A549 (cell line): ENCODE measurements at regions not wholly inside any gene's neighbourhood (a gene's known extent, or its start where the extent isn't known, plus 50 kb on each side); places are given as distances from the start of the nearest gene placed in this dataset.

Source experiments
- ATAC-seq, 2 experiments: fragments of 200-7000 bp in 1 of 2; fragments of >200 bp in 1 of 2; cut with Nextera tagmentation in 1 of 2; cut with Tn5 transposase in 1 of 2; 3 replicates each; pipeline versions ENCODE4 v1.8.0 to v1.9.1; 2018 to 2020; ENCODE audit warnings: mild to moderate bottlenecking in 1 of 2, moderate library complexity in 1 of 2
- CTCF ChIA-PET: fragments of 300-600 bp; sonication (Branson Sonifier 250); formaldehyde crosslinking; extraction: SDS; loops from one replicate; lab custom pipeline; 2021; ENCODE audit warnings: antibody characterized with exemption, inconsistent platforms; lab: Yijun Ruan, JAX
- POLR2A ChIA-PET: fragments of 350-600 bp; formaldehyde crosslinking; extraction: SDS; loops from one replicate; lab custom pipeline; 2021; ENCODE audit warnings: antibody characterized with exemption, inconsistent platforms; lab: Yijun Ruan, JAX
- DNase-seq, 2 experiments: peaks; one replicate each; pipeline versions ENCODE4 v3.0.0 to v3.0.0-alpha.2; 2011 to 2016; ENCODE audit warnings: low read depth in 1 of 2, low spot score in 1 of 2
- FAIRE-seq: peaks from 2 replicates; lab custom pipeline; 2011; peaks lifted over from hg19 to GRCh38; lab: Jason Lieb, UNC
- H3K27ac ChIP-seq, 2 experiments: fragments of >200 bp; sonication (Bioruptor Twin); formaldehyde crosslinking; 3 replicates each; pipeline ENCODE4 v1.5.1; 2016 to 2017
- H3K4me1 ChIP-seq: fragments of >200 bp; sonication (Bioruptor Twin); formaldehyde crosslinking; 3 replicates; pipeline ENCODE4 v1.6.1; 2016
- H3K4me2 ChIP-seq: fragments of >200 bp; sonication (Bioruptor Twin); formaldehyde crosslinking; 3 replicates; pipeline ENCODE4 v1.6.1; 2016
- H3K4me3 ChIP-seq: fragments of >200 bp; sonication (Bioruptor Twin); formaldehyde crosslinking; 3 replicates; pipeline ENCODE4 v1.5.1; 2016
- H3K9me3 ChIP-seq: fragments of >200 bp; sonication (Bioruptor Twin); formaldehyde crosslinking; 3 replicates; pipeline ENCODE4 v1.6.1; 2016
- EHMT2 ChIP-seq: fragments of 200-600 bp; sonication (generic); IDR thresholded peaks from 2 replicates; pipeline ENCODE4 v1.6.1; 2016; ENCODE audit warnings: antibody characterized with exemption, low read depth, mild to moderate bottlenecking, moderate library complexity
- EP300 ChIP-seq, 2 experiments: fragments of >200 bp; sonication (Bioruptor Twin); formaldehyde crosslinking; IDR thresholded peaks; 2 replicates in 1 of 2; 3 replicates in 1 of 2; pipeline ENCODE4 v1.6.1; 2016 to 2017
- ESRRA ChIP-seq: fragments of 150-350 bp; IDR thresholded peaks from 2 replicates; pipeline ENCODE4 v1.6.1; 2014; ENCODE audit warnings: mild to moderate bottlenecking, low read length, borderline replicate concordance
- FOSB ChIP-seq: fragments of 250-450 bp; sonication (Bioruptor Pico); IDR thresholded peaks from 2 replicates; pipeline ENCODE4 v1.5.0; 2020; ENCODE audit warnings: mild to moderate bottlenecking, moderate library complexity
- FOSL2 ChIP-seq, 2 experiments: fragments of 450-650 bp in 1 of 2; fragments of >200 bp in 1 of 2; sonication (Bioruptor Twin) in 1 of 2; formaldehyde crosslinking; IDR thresholded peaks; 2 replicates each; pipeline versions ENCODE4 v1.5.0 to v1.6.1; 2016 to 2020; ENCODE audit warnings: mild to moderate bottlenecking in 1 of 2, moderate library complexity in 1 of 2
- FOXS1 ChIP-seq: fragments of 250-450 bp; sonication (Bioruptor Pico); IDR thresholded peaks from 2 replicates; pipeline ENCODE4 v1.5.0; 2020; ENCODE audit warnings: mild to moderate bottlenecking, moderate library complexity
- GATA3 ChIP-seq: IDR thresholded peaks from 2 replicates; pipeline ENCODE4 v1.6.1; 2012; ENCODE audit warnings: borderline replicate concordance
- HOXB13 ChIP-seq: fragments of 250-450 bp; sonication (Bioruptor Pico); IDR thresholded peaks from 2 replicates; pipeline ENCODE4 v1.5.0; 2020; ENCODE audit warnings: low read depth, mild to moderate bottlenecking, moderate library complexity
- HOXB5 ChIP-seq: fragments of 250-450 bp; sonication (Bioruptor Pico); IDR thresholded peaks from 2 replicates; pipeline ENCODE4 v1.5.0; 2020; ENCODE audit warnings: mild to moderate bottlenecking, moderate library complexity
- JUN ChIP-seq, 2 experiments: fragments of >200 bp; sonication (Bioruptor Twin); formaldehyde crosslinking; IDR thresholded peaks; 2 replicates in 1 of 2; 3 replicates in 1 of 2; pipeline ENCODE4 v1.6.1; 2016 to 2017
- JUNB ChIP-seq: fragments of >200 bp; sonication (Bioruptor Twin); formaldehyde crosslinking; IDR thresholded peaks from 2 replicates; pipeline ENCODE4 v1.6.1; 2016
- KDM1A ChIP-seq: fragments of 200-600 bp; sonication (generic); IDR thresholded peaks from 2 replicates; pipeline ENCODE4 v1.6.1; 2016; ENCODE audit warnings: low read depth, mild to moderate bottlenecking
- KDM5A ChIP-seq: fragments of 200-600 bp; sonication (generic); IDR thresholded peaks from 2 replicates; pipeline ENCODE4 v1.6.1; 2016; ENCODE audit warnings: antibody characterized with exemption, mild to moderate bottlenecking
- MAZ ChIP-seq: fragments of 150-350 bp; IDR thresholded peaks from 2 replicates; pipeline ENCODE4 v1.6.1; 2014; ENCODE audit warnings: antibody characterized with exemption, low read depth, low read length, borderline replicate concordance
- NFE2L2 ChIP-seq: fragments of 150-350 bp; conservative IDR thresholded peaks from 2 replicates; pipeline ENCODE4 v1.6.1; 2014; ENCODE audit warnings: low read length
- NPAS2 ChIP-seq: fragments of 250-450 bp; sonication (Bioruptor Pico); IDR thresholded peaks from 2 replicates; pipeline ENCODE4 v1.8.0; 2022; ENCODE audit warnings: mild to moderate bottlenecking, moderate library complexity, borderline replicate concordance
- NR3C1 ChIP-seq: fragments of >200 bp; sonication (Bioruptor Twin); formaldehyde crosslinking; IDR thresholded peaks from 3 replicates; pipeline ENCODE4 v1.6.1; 2017
- POLR2A ChIP-seq: IDR thresholded peaks from 2 replicates; pipeline ENCODE4 v1.6.1; 2012; ENCODE audit warnings: mild to moderate bottlenecking, low read length
- RAD21 ChIP-seq, 2 experiments: fragments of >200 bp in 1 of 2; sonication (Bioruptor Twin) in 1 of 2; formaldehyde crosslinking in 1 of 2; IDR thresholded peaks in 1 of 2; conservative IDR thresholded peaks in 1 of 2; 2 replicates in 1 of 2; 3 replicates in 1 of 2; pipeline ENCODE4 v1.6.1; 2012 to 2018; ENCODE audit warnings: inconsistent platforms in 1 of 2
- RARB ChIP-seq: fragments of 250-450 bp; sonication (Bioruptor Pico); IDR thresholded peaks from 2 replicates; pipeline ENCODE4 v1.8.0; 2021; ENCODE audit warnings: mild to moderate bottlenecking, moderate library complexity
- SMC3 ChIP-seq: fragments of >200 bp; sonication (Bioruptor Twin); formaldehyde crosslinking; IDR thresholded peaks from 3 replicates; pipeline ENCODE4 v1.6.1; 2018; ENCODE audit warnings: inconsistent platforms
- SREBF2 ChIP-seq: fragments of 450-650 bp; IDR thresholded peaks from 2 replicates; pipeline ENCODE4 v1.6.1; 2014; ENCODE audit warnings: mild to moderate bottlenecking, moderate library complexity
- TP53 ChIP-seq: fragments of 250-450 bp; sonication (Bioruptor Pico); IDR thresholded peaks from 2 replicates; pipeline ENCODE4 v1.5.0; 2021; ENCODE audit warnings: mild to moderate bottlenecking, moderate library complexity
- ZNF302 ChIP-seq: fragments of 250-450 bp; sonication (Bioruptor Pico); IDR thresholded peaks from 2 replicates; pipeline ENCODE4 v1.9.0; 2021; ENCODE audit warnings: inconsistent platforms, mild to moderate bottlenecking, moderate library complexity
- WGBS: methylation state at CpG from one replicate; pipeline ENCODE4 v1.1.6; 2017; ENCODE audit errors: missing lambda C conversion rate; 5-methylcytosine and 5-hydroxymethylcytosine counted together
- TF ChIP-seq, protein P1 (sequence below): fragments of 250-450 bp; sonication (Bioruptor Pico); IDR thresholded peaks from 2 replicates; pipeline ENCODE4 v1.5.0; 2020; ENCODE audit warnings: low read depth, mild to moderate bottlenecking, moderate library complexity
- TF ChIP-seq, protein P2 (sequence below): fragments of 200-600 bp; sonication (generic); IDR thresholded peaks from 2 replicates; pipeline ENCODE4 v1.6.1; 2016; ENCODE audit warnings: antibody characterized with exemption, mild to moderate bottlenecking, moderate library complexity
- TF ChIP-seq, protein P3 (sequence below): IDR thresholded peaks from 2 replicates; pipeline ENCODE4 v1.6.1; 2012

DNA sequence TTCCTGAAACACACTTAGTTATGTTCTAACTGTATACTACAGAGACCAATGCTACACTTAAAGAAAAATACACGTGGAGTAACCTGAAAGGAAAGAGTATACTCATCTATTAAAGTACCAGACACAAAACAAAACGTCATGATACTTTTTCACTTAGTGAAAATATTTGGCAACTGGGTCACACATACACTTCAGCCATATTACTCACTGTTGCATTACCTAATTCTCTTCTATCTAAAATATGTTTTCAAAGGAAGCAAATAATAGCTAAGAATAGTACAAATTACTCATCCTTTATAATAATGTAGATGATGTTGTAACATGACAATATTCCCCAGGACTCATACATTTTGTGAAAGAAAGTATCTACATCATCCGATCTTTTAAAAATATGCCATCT, 76.5 kb upstream of the EPB41L3 start:
- DNase-seq: no peak

GRCh38 chr18:5619376-5619775, 75.6 kb upstream of the EPB41L3 start:
- no peak overlapping the region for H3K27ac ChIP-seq
- no peak for ATAC-seq
- no peak for FAIRE-seq
- H3K4me1 ChIP-seq: no peaks in the 10 kb centered on the region
- DNase-seq: no peak
- ChIA-PET POLR2A (no interaction called here), CTCF (interaction anchor here (0.6 kb wide), 1 partner anchor 864 kb away, joined by 4 read pairs; no protein-coding TSS in a partner anchor)
- no peaks in the 10 kb centered on the region for H3K9me3 ChIP-seq
- 0% methylated on average over 1 of the region's 1 CpG for WGBS
- H3K4me2 ChIP-seq: no peak overlapping the region
- TF ChIP-seq JUN (IDR thresholded peaks at IDR 0.05): no peak
- no peak for TF ChIP-seq FOSB
- TF ChIP-seq, protein P1, sequence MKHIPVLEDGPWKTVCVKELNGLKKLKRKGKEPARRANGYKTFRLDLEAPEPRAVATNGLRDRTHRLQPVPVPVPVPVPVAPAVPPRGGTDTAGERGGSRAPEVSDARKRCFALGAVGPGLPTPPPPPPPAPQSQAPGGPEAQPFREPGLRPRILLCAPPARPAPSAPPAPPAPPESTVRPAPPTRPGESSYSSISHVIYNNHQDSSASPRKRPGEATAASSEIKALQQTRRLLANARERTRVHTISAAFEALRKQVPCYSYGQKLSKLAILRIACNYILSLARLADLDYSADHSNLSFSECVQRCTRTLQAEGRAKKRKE (CRISPR knock-in tag): no peak
- TF ChIP-seq HOXB13 (CRISPR knock-in tag): no peak
- TF ChIP-seq MAZ: no peak
- no peak for TF ChIP-seq NFE2L2
- no peak for TF ChIP-seq RAD21 (conservative IDR thresholded peaks at IDR 0.05 in 1 of 2, IDR thresholded peaks at IDR 0.05 in 1 of 2)
- TF ChIP-seq, protein P2, sequence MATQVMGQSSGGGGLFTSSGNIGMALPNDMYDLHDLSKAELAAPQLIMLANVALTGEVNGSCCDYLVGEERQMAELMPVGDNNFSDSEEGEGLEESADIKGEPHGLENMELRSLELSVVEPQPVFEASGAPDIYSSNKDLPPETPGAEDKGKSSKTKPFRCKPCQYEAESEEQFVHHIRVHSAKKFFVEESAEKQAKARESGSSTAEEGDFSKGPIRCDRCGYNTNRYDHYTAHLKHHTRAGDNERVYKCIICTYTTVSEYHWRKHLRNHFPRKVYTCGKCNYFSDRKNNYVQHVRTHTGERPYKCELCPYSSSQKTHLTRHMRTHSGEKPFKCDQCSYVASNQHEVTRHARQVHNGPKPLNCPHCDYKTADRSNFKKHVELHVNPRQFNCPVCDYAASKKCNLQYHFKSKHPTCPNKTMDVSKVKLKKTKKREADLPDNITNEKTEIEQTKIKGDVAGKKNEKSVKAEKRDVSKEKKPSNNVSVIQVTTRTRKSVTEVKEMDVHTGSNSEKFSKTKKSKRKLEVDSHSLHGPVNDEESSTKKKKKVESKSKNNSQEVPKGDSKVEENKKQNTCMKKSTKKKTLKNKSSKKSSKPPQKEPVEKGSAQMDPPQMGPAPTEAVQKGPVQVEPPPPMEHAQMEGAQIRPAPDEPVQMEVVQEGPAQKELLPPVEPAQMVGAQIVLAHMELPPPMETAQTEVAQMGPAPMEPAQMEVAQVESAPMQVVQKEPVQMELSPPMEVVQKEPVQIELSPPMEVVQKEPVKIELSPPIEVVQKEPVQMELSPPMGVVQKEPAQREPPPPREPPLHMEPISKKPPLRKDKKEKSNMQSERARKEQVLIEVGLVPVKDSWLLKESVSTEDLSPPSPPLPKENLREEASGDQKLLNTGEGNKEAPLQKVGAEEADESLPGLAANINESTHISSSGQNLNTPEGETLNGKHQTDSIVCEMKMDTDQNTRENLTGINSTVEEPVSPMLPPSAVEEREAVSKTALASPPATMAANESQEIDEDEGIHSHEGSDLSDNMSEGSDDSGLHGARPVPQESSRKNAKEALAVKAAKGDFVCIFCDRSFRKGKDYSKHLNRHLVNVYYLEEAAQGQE: no peak
- no peak for TF ChIP-seq GATA3
- TF ChIP-seq, protein P3, sequence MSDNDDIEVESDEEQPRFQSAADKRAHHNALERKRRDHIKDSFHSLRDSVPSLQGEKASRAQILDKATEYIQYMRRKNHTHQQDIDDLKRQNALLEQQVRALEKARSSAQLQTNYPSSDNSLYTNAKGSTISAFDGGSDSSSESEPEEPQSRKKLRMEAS: no peak
- TF ChIP-seq FOSL2 (IDR thresholded peaks at IDR 0.05): no peak
- TF ChIP-seq FOSL2 (CRISPR knock-in tag; IDR thresholded peaks at IDR 0.05): no peak
- TF ChIP-seq ZNF302 (CRISPR knock-in tag): no peak
- H3K4me3 ChIP-seq: no peak overlapping the region

More for the DNA sequence above, 76.5 kb upstream of the EPB41L3 start:
- Histone ChIP-seq H3K4me3 (no peak overlapping the region), H3K27ac (no peak overlapping the region), H3K9me3 (no peaks in the 10 kb centered on the region), H3K4me2 (no peak overlapping the region), H3K4me1 (no peaks in the 10 kb centered on the region)
- ATAC-seq (no peak), FAIRE-seq (no peak)
- WGBS: 29% methylated on average over 3 of the region's 3 CpGs
- ChIA-PET POLR2A (no interaction called here), CTCF (no interaction called here)
- no peak for TF ChIP-seq NPAS2
- no peak for TF ChIP-seq ESRRA
- no peak for TF ChIP-seq ZNF302 (CRISPR knock-in tag)
- no peak for TF ChIP-seq FOXS1
- TF ChIP-seq JUNB: no peak
- no peak for TF ChIP-seq EHMT2
- no peak for TF ChIP-seq POLR2A

GRCh38 chr18:5618047-5618688, 74.4 kb upstream of the EPB41L3 start:
- CTCF ChIA-PET: no interaction called here
- Histone ChIP-seq H3K4me2 (no peak overlapping the region), H3K4me3 (no peak overlapping the region), H3K27ac (no peak overlapping the region), H3K9me3 (no peaks in the 10 kb centered on the region), H3K4me1 (no peaks in the 10 kb centered on the region)
- no peak for ATAC-seq
- POLR2A ChIA-PET: no interaction called here
- WGBS: 27% methylated on average over 6 of the region's 6 CpGs
- FAIRE-seq: no peak
- DNase-seq: no peak
- TF ChIP-seq HOXB5 (CRISPR knock-in tag) (no peak), HOXB13 (CRISPR knock-in tag) (no peak), RAD21 (conservative IDR thresholded peaks at IDR 0.05 in 1 of 2, IDR thresholded peaks at IDR 0.05 in 1 of 2) (no peak), ZNF302 (CRISPR knock-in tag) (no peak), EP300 (IDR thresholded peaks at IDR 0.05) (no peak), KDM5A (no peak), TP53 (CRISPR knock-in tag) (no peak), NR3C1 (no peak), SREBF2 (no peak), SMC3 (no peak), ESRRA (no peak), NPAS2 (no peak), POLR2A (no peak), FOXS1 (no peak), RARB (CRISPR knock-in tag) (no peak), KDM1A (no peak)
- TF ChIP-seq, protein P2: no peak
